ENCODE measurements at regions not wholly inside any gene's neighbourhood (a gene's known extent, or its start where the extent isn't known, plus 50 kb on each side); places are given as distances from the start of the nearest gene placed in this dataset.

- Histone ChIP-seq H3K4me3 (replicated peaks in 1 of 3) (no peak overlapping the region), H3K4me1 (no peaks in the 10 kb centered on the region), H3K27ac (peak overlapping the region in 1 of 3 donors; percentile 75), H3K36me3 (no peaks in the 10 kb centered on the region), H3K9me3 (no peaks in the 10 kb centered on the region), H3K27me3 (no peaks in the 10 kb centered on the region)
- WGBS, 2 donors = 51 to 63% methylated on average over 22 to 23 of the region's 23 CpGs
- TF ChIP-seq, protein P1, sequence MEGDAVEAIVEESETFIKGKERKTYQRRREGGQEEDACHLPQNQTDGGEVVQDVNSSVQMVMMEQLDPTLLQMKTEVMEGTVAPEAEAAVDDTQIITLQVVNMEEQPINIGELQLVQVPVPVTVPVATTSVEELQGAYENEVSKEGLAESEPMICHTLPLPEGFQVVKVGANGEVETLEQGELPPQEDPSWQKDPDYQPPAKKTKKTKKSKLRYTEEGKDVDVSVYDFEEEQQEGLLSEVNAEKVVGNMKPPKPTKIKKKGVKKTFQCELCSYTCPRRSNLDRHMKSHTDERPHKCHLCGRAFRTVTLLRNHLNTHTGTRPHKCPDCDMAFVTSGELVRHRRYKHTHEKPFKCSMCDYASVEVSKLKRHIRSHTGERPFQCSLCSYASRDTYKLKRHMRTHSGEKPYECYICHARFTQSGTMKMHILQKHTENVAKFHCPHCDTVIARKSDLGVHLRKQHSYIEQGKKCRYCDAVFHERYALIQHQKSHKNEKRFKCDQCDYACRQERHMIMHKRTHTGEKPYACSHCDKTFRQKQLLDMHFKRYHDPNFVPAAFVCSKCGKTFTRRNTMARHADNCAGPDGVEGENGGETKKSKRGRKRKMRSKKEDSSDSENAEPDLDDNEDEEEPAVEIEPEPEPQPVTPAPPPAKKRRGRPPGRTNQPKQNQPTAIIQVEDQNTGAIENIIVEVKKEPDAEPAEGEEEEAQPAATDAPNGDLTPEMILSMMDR (IDR thresholded peaks at IDR 0.05) = no peak
- TF ChIP-seq POLR2A (IDR thresholded peaks at IDR 0.05) = no peak
- intact Hi-C loops (cut with DNase I) = no loop called here
- peak; percentile 5 to 7 for DNase-seq
Observed at GRCh38 chr10:113273181-113274163, 279.4 kb upstream of the HABP2 start.

- intact Hi-C loops (cut with DNase I) = no loop called here
- no peak for TF ChIP-seq POLR2A (IDR thresholded peaks at IDR 0.05)
- TF ChIP-seq, protein P1 (IDR thresholded peaks at IDR 0.05) = no peak
- H3K9me3 ChIP-seq = no peaks in the 10 kb centered on the region
- no peak for DNase-seq
- H3K36me3 ChIP-seq = no peaks in the 10 kb centered on the region
- peak overlapping the region in 1 of 3 donors; percentile 75 for H3K27ac ChIP-seq
- H3K4me1 ChIP-seq = no peaks in the 10 kb centered on the region
- H3K4me3 ChIP-seq (replicated peaks in 1 of 3) = no peak overlapping the region
- no peaks in the 10 kb centered on the region for H3K27me3 ChIP-seq
- 69 to 82% methylated on average over 6 to 8 of the region's 8 CpGs for WGBS, 2 donors
Observed at GRCh38 chr10:113274176-113274829, 278.6 kb upstream of the HABP2 start.

- TF ChIP-seq, protein P1 (IDR thresholded peaks at IDR 0.05) = no peak
- TF ChIP-seq POLR2A (IDR thresholded peaks at IDR 0.05) = no peak
- no peak overlapping the region for H3K27ac ChIP-seq
- H3K27me3 ChIP-seq = no peaks in the 10 kb centered on the region
- H3K9me3 ChIP-seq = no peaks in the 10 kb centered on the region
- no peaks in the 10 kb centered on the region for H3K4me1 ChIP-seq
- 70 to 82% methylated on average over 1 of the region's 1 CpG for WGBS, 2 donors
- H3K36me3 ChIP-seq = no peaks in the 10 kb centered on the region
- no peak overlapping the region for H3K4me3 ChIP-seq (replicated peaks in 1 of 3)
- intact Hi-C loops (cut with DNase I) = no loop called here
- no peak for DNase-seq
Observed at GRCh38 chr10:113278221-113278620, 274.6 kb upstream of the HABP2 start.

DNA sequence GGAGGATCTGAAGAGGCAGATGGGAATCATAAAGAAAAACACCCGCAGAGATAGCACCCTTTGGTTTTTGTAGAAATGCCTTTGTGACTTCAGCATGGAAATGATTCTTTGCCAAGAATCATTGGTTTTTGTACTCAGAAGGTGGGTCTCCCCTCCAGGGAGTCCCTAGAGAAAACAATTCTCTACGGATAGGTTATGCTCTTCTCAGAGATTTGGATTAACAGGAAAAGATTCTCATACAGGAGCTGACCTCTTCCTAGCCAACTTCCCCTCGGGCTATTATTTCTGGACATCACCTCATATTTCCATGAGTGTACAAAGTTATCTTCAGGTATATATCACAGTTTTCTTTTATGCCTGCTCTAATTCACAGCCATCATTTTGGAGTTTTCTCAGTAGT lies 274.2 kb upstream of the HABP2 start:
- Histone ChIP-seq H3K27me3 (no peaks in the 10 kb centered on the region), H3K4me3 (replicated peaks in 1 of 3) (no peak overlapping the region), H3K4me1 (no peaks in the 10 kb centered on the region), H3K9me3 (no peaks in the 10 kb centered on the region), H3K27ac (no peak overlapping the region), H3K36me3 (no peaks in the 10 kb centered on the region)
- WGBS, 2 donors = 69 to 71% methylated on average over 3 of the region's 3 CpGs
- DNase-seq = no peak
- intact Hi-C loops (cut with DNase I) = no loop called here
- TF ChIP-seq, protein P1 (IDR thresholded peaks at IDR 0.05) = no peak
- TF ChIP-seq POLR2A (IDR thresholded peaks at IDR 0.05) = no peak

- Histone ChIP-seq H3K36me3 (no peaks in the 10 kb centered on the region), H3K27ac (no peak overlapping the region), H3K9me3 (no peaks in the 10 kb centered on the region), H3K4me3 (replicated peaks in 1 of 3) (no peak overlapping the region), H3K4me1 (no peaks in the 10 kb centered on the region), H3K27me3 (no peaks in the 10 kb centered on the region)
- intact Hi-C loops (cut with DNase I) = no loop called here
- no peak for TF ChIP-seq POLR2A (IDR thresholded peaks at IDR 0.05)
- TF ChIP-seq, protein P1 (IDR thresholded peaks at IDR 0.05) = no peak
- 94% methylated on average over 4 of the region's 4 CpGs for WGBS, 2 donors
- DNase-seq = no peak
Observed at GRCh38 chr10:113279262-113279661, 273.6 kb upstream of the HABP2 start.
